GM18868 (cell line): ENCODE measurements at regions not wholly inside any gene's neighbourhood (a gene's known extent, or its start where the extent isn't known, plus 50 kb on each side); places are given as distances from the start of the nearest gene placed in this dataset.

Experiments used
- ATAC-seq: cut with Tn5 transposase; IDR thresholded peaks from one replicate; pipeline ENCODE4 v1.9.1; 2021; ENCODE audit warnings: mild to moderate bottlenecking, moderate library complexity; ENCODE audit not compliant: unreplicated experiment

DNA sequence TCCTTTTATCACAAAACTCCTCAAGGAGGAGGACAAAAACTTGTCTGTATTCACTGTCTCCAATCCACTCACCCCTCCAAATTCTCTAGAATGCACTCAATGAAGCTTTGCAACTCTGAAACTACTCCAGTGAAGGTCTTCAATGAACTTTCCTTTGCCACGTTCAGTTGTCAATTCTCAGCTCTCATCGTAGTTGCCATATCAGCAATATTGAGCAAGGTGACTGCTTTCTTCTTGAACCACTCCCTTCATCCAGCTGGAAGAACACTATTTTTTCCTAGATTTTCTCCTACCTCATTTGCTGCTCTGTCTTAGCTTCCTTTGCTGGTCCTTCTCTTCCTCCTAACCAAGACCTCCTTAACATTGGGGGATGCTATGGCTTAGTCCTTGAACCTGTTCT is 191.8 kb downstream of the KDR start:
- ATAC-seq: no peak

DNA sequence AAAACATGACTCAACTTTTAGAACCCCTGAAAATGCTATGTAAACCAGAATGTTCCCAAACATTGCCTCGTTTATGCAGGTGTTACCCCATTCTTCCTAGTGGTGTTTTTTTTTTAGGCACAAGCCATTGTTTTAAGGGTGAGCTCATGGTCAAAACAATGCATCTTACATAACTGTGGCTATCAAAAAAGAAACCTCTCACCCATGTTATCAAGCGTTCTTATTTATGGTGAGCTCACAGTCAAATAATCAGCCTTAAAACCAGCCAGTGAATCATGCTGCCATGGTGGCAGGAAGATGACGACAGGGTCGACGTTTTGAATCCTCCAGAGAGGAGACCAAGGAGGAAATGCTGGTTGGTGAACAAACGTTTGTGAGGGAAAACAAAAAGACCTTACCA is 195.2 kb downstream of the KDR start:
- no peak for ATAC-seq

DNA sequence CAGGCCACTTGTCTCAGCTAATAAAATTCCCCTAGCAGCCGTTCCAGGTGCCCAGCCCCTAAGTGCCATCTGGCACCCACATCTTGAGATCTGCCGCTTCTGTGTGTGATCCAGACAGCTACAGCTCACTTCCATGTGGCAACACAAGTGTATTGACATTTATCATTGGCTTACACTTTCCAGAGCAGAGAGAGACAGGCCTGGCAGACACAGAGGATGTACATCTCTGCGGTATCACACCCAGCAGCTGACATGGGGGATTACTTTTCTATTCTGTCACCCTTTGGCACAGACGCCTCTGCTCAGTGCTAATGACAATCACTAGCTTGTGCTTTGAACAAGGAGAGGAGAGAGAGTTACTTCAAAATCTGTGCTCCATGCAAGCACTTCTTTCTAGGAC is 195.9 kb downstream of the KDR start:
- ATAC-seq: no peak

DNA sequence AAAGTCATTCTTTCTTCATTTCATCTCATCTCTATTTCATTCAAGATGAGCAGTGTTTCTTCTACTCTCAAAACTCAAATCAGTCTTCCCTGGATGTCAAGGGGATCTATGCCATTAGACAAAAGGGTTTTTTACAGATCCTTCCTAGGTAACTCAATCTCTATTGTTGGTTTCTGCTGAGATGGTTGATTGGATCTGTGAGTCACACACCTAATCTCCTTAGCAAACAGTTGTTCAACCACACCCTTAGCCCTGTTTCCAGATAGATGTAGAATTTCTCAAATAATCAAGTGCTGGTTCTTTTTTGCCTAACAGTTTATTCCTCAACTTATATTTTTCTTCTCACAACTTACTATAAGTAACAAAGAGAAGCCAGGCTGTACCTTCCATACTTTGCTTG is 200.5 kb downstream of the KDR start:
- ATAC-seq: no peak

DNA sequence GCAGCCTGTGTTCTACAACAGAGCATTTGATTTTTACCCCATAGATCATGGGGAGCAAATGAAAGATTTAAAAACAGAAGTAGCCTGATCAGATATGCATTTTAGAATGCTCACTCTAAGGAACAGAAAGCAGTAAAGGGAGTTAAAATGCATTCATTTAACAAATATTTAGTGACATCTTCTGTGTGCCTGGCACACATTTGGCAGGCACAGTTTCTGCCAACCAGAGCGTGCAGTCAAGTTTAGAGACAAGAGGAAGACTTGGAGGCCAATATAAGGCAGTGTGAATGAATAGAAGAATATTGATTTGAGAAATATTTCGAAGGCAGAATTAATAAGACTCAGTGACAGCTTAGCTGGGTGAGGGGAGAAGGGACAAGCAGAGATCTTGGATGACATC is 210.1 kb downstream of the KDR start:
- no peak for ATAC-seq

DNA sequence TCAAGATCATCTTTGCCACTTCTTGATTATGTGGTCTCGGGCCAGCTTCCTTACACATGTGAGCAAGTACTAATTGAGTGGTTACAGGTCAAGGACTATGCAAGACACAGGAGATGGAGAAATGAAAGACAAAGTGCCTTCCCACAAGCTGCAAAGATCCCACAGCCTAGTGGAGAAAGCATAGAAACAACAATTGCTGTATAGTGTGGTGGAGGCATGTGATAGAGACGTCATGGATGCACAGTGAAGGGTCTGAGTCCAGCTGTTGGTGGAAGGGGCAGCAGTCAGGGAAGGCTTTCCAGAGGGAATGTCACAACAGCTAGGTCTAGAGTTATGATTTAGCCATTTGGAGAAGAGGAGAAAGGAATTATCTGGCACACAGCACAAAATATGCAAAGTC is 210.6 kb downstream of the KDR start:
- ATAC-seq: no peak

DNA sequence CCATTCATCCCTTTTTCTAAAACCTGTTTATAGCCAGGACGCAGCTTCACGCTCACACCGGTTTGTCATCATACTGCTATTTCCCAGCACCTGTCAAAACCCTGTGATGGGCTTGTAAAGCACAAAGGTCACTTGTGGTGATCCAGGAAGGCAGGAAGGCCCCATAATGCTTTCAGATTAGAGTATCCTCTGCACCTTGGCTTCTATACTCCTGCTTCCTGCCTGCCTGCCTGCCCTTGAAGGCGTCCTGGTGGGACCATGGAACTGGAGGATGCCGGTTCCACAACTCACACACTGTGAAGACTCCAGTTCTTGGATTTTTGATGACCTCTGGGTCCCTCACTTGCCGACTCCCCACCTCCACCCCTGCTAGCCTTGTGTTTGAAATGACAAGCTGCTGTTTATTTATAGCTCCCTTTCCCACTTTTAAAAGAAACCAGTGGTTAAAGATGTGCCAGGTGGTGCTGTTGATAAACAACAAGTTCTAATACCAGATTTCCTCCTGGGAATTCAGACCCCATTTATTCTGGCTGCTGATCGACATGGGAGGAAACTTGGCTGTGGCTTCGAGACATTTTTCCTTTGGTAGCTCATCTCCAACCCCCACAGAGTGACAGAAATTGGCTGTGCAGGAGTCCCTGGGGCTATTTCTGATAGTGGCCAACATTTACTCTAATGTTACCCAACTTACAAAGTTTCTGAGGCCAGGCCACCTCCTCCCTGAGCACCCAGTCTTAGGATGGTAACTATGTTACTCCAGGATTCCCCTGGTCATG is 211.5 kb downstream of the KDR start:
- no peak for ATAC-seq

DNA sequence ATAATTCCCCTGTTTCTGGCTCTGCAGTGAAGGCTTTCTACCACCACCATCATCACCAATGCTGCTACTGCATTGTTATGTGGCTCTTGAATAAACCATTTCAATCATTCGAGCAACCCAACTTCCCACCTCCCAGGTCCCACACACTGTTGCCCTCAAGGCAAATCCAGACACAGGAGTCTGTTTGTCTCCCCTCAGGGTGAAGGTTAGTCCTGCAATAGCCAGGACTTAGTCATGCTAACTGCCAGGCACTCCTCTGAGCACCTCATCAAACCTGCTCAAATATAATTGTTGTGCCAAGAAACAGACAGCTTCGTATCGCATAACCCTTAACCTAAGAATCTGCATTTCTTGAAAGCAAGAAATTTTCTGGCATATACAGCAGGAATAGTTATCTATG is 213.2 kb downstream of the KDR start:
- ATAC-seq: no peak

DNA sequence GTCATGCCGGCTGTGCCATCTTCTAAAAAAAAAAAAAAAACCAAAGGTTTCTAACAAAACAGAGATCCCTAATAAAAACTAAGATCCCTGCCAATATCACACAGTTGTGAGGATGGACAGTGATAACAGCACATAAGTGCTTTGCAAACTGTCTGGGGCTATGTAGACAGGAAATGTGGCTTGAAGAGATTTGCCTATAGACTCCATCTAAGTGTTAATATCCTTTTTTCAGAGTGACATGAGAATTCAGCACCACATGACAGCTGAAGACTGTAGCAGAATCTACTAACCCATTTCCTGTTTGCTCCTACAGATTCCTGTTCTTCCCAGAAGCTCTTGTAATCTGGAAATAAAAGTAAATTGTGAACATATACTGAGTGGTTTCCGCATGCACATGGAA is 215.4 kb downstream of the KDR start:
- ATAC-seq: no peak

DNA sequence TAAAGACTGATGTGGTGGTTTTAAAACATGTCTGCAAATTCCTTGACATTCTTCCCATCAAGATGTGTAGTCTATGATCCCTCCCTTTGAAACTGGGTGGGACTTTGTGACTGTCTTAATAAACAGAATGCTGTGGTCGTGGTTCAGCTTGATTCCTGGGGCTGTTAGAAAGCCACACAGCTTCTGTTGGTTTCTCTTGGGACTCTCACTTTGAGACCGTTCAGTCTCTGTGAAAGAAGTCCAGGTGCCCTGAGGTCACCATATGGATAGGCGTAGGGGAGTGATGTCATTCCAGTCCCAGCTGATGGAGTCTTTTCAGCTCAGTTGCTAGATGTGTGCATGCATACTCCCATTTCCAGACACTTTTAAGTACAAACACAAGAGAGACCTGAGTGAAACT is 216.6 kb downstream of the KDR start:
- ATAC-seq: no peak

DNA sequence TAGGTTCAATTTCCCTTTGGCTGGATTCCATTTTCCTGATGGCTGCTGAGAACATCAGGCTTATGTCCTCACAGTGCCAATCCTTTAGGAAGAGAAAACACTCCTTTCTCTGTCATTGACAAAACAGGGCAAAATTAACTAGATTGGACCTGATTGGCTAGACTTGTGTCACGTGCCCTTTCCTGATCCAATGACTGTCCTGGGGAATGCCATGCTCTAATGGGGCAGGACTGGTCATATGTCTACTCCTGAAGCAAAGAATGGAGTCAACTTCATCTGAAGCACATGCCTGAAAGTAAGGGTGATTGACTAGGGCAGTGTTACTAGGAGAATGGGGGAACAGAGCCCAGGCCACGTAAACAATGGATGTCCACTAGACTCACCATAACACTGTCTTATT is 220.4 kb downstream of the KDR start:
- ATAC-seq: no peak

DNA sequence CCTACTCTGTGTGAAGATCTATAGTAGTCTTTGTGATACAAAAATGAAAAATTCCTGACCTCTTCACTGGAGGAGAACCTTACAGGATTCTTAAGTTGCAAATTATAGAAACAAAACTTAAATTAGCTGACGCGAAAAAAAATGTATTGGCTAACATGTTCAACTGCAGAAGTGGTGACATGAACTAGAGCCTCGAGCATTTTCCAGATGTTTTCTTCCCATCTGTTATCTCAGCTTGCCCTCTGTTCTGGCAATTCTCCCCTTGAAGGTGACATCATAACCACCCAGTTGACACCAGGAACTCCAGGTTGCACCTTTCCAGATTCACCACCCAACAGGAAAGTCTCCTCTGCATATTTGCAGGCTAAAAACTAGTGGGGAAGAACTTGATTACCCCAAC is 222.4 kb downstream of the KDR start:
- ATAC-seq: no peak

DNA sequence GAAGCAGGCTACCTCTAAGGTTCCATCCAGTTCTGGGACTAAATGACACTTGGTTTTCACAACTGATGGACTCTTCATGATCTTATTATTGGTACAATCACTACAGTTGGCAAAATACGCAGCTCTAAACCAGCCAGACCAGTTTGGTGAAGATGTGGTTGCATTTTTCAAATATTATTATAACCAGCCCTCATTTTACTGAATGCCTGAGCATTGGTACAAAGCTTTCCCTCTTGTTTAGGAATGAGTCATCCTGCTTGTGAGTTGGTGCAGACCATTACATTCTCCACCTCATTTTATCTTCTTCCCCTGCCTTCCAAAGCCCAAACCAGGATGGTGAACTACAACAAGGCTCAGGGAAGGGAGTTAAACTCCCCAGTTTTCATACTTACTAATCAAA is 223.1 kb downstream of the KDR start:
- ATAC-seq: no peak

DNA sequence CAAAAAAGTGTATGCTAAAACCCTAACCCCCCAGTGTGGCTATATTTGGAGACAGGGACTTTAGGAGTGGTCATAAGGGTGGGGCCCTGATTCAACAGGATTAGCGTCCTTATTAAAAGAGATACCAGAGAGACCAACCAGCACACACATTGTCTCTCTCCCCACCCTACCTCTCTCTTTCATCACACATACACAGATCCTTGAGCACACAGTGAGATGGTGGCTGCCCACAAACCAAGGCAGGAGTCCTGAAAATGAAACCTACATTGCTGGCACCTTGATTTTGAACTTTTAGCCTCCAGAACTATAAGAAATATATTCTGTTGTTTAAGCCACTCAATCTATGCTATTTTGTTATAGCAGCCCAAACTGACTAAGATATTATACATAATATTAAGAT is 224.2 kb downstream of the KDR start:
- no peak for ATAC-seq

DNA sequence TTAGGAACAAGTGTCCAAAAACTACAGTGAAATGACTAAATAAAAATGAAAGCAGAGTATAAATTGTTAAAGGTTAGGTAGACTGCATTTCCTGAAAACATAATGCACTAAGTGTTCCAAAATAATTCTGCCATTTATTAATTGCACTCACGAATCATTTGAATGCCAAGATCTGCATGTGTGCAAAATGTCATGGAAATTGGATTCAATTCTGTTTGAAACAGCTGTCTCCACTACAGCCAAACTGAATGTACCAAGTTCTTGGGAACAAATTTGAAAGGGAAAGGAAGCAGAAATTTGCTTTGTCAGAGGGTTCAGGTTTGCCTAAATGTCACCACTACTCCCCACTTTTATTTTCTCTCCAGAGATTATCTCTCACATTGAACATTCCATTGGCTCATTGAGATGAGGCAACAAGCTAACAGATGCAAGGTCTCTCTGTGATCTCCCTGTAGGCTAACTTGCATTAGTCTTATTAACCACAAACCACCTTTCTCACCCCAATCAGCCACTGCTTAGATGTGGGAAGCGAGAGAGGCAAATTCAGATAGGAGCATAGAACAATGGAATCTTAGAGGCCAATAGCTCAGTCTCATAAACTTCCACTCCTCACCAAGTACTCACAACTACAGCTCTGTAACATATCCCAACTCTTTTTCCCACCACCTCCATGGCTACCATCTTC is 226.6 kb downstream of the KDR start:
- ATAC-seq: no peak

DNA sequence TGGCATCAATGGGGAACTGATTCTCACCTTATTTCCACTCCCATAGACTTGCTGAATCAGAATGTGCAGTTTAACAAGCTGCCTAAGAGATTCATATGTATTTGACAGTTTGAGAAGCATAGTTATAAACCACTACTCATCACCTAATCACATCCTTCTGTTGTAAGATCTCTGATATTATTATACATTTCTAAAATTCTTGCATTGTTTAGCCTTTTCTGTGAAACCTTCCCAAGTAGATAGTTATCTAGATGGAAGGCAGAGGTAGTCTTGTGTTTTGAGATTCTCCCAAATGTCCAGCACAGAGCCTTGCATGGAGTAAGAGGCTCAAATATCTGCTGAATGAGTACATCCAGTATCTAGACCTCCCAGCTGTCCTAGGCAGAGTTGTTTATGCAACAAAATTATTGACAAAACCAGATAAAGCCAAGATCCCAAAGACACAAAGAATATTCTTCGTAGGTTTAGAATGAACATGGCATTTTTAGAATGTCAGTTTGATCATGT is 227.3 kb downstream of the KDR start:
- ATAC-seq: no peak

DNA sequence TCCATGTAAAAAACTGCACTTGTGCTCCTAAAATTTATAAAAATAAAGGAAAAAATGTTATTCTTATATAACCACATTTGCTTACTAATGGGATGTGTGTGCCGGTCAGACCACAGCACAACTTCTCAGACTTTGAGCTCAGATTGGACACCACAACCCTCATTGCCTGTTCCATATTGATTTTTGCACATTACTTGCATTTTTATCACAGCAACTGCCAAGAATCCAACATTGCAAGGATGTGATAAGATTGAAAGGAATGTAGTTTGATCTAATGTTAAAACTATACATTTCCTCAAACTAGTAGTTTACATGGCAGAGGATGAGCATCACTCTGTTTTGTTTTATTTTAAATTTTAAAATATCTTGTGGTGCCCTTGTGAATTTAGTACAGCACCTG is 227.8 kb downstream of the KDR start:
- ATAC-seq: no peak

DNA sequence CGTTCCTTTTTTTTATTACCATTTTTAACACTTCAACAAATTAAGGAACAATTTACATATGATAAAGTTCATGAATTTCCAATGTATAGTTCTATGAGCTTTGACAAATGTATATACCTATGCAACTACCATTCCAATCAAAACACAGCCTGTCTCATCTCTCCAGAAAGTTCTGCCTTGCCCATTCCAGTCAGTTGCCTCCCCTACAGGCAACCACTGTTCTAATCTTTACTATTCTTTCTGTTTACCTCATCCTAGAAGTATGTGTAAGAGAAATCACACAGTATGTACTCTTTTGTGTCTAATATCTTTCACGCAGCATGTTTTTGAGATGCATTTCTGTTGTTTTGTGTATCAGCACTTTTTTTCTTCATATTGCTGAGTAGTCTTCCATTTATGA is 224.9 kb downstream of the KIT start:
- ATAC-seq: no peak

DNA sequence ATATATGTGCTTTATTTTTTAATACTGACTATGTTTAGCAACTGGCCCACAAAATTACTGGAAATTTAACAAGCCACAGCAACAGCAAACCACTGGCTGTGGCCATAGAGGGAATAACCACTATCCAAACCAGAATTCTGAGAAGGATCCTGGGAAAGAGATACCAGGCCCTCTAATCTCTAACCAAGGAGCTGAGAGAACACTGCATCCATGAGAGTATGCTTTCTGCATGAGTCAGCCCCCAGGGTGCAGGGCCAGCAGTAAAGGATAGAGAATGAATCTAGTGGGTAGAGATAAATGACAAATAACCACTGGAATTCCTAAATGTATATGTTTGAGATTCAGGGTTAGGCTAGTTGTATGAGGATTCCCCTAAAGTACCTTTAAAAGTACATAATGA is 221.8 kb downstream of the KIT start:
- no peak for ATAC-seq

DNA sequence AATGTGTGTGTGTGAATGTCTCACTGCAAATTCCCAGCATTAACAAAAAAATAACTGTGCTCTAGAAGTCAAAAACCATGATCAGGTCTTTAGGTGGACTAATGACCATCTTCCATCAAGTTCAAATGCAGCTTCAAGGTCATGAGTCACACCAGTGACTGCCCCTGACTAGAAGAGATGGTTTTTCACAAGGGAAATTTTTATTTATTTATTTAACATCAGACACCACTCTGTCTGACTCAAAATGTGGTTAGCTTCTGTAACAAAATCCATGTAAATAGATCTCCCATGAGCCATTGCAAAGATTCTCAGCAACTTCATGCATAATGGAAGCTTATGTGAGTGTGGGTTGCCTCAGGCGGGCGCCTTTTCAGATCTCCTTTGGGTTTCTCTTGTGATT is 219.2 kb downstream of the KIT start:
- no peak for ATAC-seq

DNA sequence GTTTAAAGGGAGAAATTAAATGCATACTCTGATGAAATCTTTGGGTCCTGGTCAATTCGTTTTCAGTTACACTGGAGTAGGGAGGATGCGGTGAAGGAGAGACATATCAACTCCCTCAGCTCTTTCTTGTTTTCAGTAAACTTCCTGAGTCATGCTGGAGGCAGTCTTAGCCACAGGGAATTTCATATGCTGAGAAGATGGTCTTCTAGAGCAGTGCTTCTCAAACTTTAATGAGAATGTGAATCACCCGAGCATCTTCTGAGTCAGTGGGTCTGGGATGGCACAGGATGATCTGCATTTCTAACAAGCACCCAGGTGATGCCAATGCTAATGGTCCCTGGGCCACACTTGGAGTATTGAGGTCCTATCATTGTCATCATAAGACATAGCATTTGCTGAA is 214.5 kb downstream of the KIT start:
- ATAC-seq: no peak

DNA sequence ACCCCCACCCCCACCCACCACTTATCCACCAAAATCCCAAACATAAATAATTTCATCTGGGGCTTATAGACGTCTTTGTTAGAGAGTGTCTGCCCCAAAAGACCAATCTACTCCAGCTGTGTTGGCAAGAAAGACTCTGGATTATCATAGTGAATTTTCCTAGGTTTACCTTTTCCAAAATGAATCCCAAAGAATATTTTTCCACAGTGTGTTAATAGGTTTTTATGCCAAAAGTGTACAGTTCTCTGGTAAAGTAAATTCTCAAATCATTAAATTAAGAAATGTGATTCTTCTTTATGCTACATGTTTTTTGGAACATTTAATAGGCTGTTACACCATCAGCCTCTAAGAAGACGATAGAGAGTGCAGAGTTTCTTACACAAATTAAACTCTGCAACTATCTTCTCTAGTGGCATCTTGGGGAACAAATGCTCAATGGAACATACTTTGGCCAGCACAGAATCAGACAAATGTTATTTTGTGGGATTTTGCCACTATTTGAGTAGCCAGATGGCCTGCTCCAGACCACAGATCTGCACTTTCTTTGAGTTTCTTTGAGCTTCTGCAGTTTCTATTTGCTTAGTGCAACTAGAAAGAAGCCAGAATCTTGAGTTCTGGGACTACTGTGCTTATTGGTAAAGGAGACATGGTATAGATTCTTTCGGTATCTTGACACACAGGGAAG is 206.0 kb downstream of the KIT start:
- ATAC-seq: no peak
